ENCODE measurements at regions not wholly inside any gene's neighbourhood (a gene's known extent, or its start where the extent isn't known, plus 50 kb on each side); places are given as distances from the start of the nearest gene placed in this dataset.

- DNase-seq (ENCODE audit: low read depth in 4 of 4, low spot score in 2 of 4) = no peak
These were observed 345.3 kb upstream of the OR4E1 start for GRCh38 chr14:22018890-22019289.

- DNase-seq (ENCODE audit: low read depth in 4 of 4, low spot score in 2 of 4) = no peak
These were observed 338.8 kb upstream of the OR4E1 start for GRCh38 chr14:22012452-22012851.

GRCh38 chr14:22011253-22011642 lies 337.6 kb upstream of the OR4E1 start:
- no peak for DNase-seq (ENCODE audit: low read depth in 4 of 4, low spot score in 2 of 4)

- no peak for DNase-seq (ENCODE audit: low read depth in 4 of 4, low spot score in 2 of 4)
These were observed 337.1 kb upstream of the OR4E1 start for GRCh38 chr14:22010545-22011252.

- no peak for DNase-seq (ENCODE audit: low read depth in 4 of 4, low spot score in 2 of 4)
These were observed 335.1 kb upstream of the OR4E1 start for GRCh38 chr14:22008766-22009165.

- DNase-seq (ENCODE audit: low read depth in 4 of 4, low spot score in 2 of 4) = no peak
These were observed 334.3 kb upstream of the OR4E1 start for GRCh38 chr14:22007784-22008412.

- DNase-seq (ENCODE audit: low read depth in 4 of 4, low spot score in 2 of 4) = no peak
These were observed 333.7 kb upstream of the OR4E1 start for GRCh38 chr14:22007363-22007762.

GRCh38 chr14:22003461-22003860 lies 329.8 kb upstream of the OR4E1 start:
- no peak for DNase-seq (ENCODE audit: low read depth in 4 of 4, low spot score in 2 of 4)

GRCh38 chr14:22002860-22003284 lies 329.3 kb upstream of the OR4E1 start:
- no peak for DNase-seq (ENCODE audit: low read depth in 4 of 4, low spot score in 2 of 4)

- no peak for DNase-seq (ENCODE audit: low read depth in 4 of 4, low spot score in 2 of 4)
These were observed 325.8 kb upstream of the OR4E1 start for GRCh38 chr14:21999402-21999801.

- no peak for DNase-seq (ENCODE audit: low read depth in 4 of 4, low spot score in 2 of 4)
These were observed 323.7 kb upstream of the OR4E1 start for GRCh38 chr14:21997300-21997699.

- no peak for DNase-seq (ENCODE audit: low read depth in 4 of 4, low spot score in 2 of 4)
These were observed 321.7 kb upstream of the OR4E1 start for GRCh38 chr14:21995332-21995731.

- no peak for DNase-seq (ENCODE audit: low read depth in 4 of 4, low spot score in 2 of 4)
These were observed 320.2 kb upstream of the OR4E1 start for GRCh38 chr14:21993837-21994236.

- DNase-seq (ENCODE audit: low read depth in 4 of 4, low spot score in 2 of 4) = no peak
These were observed 319.5 kb upstream of the OR4E1 start for GRCh38 chr14:21993070-21993469.

GRCh38 chr14:21991130-21991529 lies 317.5 kb upstream of the OR4E1 start:
- no peak for DNase-seq (ENCODE audit: low read depth in 4 of 4, low spot score in 2 of 4)

GRCh38 chr14:21990116-21990515 lies 316.5 kb upstream of the OR4E1 start:
- DNase-seq (ENCODE audit: low read depth in 4 of 4, low spot score in 2 of 4) = no peak

- DNase-seq (ENCODE audit: low read depth in 4 of 4, low spot score in 2 of 4) = no peak
These were observed 315.5 kb upstream of the OR4E1 start for GRCh38 chr14:21989090-21989489.

- DNase-seq (ENCODE audit: low read depth in 4 of 4, low spot score in 2 of 4) = no peak
These were observed 314.8 kb upstream of the OR4E1 start for GRCh38 chr14:21988413-21988812.

- no peak for DNase-seq (ENCODE audit: low read depth in 4 of 4, low spot score in 2 of 4)
These were observed 314.3 kb upstream of the OR4E1 start for GRCh38 chr14:21987937-21988336.

GRCh38 chr14:21985081-21985480 lies 311.5 kb upstream of the OR4E1 start:
- no peak for DNase-seq (ENCODE audit: low read depth in 4 of 4, low spot score in 2 of 4)

GRCh38 chr14:21978999-21979314 lies 305.3 kb upstream of the OR4E1 start:
- no peak for DNase-seq (ENCODE audit: low read depth in 4 of 4, low spot score in 2 of 4)

GRCh38 chr14:21978184-21978998 lies 304.8 kb upstream of the OR4E1 start:
- peak in 1 of 4 donors; percentile 7 for DNase-seq (ENCODE audit: low read depth in 4 of 4, low spot score in 2 of 4)

Measured in left renal cortex interstitium (tissue), 4 donors.